ENCODE measurements at regions not wholly inside any gene's neighbourhood (a gene's known extent, or its start where the extent isn't known, plus 50 kb on each side); places are given as distances from the start of the nearest gene placed in this dataset.

DNA sequence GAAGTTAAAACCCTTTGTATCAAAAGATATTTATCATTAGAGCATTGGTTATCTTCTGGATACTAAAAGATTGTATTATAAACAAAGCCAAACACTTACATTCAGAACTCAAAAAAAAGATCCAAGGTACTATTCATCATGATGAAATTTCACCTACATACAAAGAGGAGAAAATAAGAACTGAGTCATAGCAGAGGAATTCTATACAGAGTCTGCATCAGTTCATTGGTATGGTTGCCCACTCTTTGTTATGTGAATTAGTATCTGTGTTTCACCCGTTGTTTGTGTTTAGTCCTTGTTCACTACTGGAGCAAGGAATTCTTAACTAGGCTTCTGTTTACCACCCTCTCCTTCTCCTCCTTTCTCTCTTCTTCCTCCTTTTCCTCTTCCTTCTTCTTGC lies 157.9 kb downstream of the LNPK start:
- H3K23ac ChIP-seq (ENCODE audit: insufficient read length) = no peak overlapping the region
- H2AK5ac ChIP-seq (ENCODE audit: low read depth, low read length) = no peak overlapping the region
- no peak overlapping the region for H4K5ac ChIP-seq (ENCODE audit: insufficient read length, low read depth, low read length)
- no peak for FAIRE-seq
- no peaks in the 10 kb centered on the region for H3K27me3 ChIP-seq (replicated peaks in 1 of 4; ENCODE audit: control insufficient read depth in 3 of 4, extremely low read depth in 1 of 4, insufficient read depth in 3 of 4, low read length in 3 of 4)
- no peak overlapping the region for H3K56ac ChIP-seq (replicated peaks; ENCODE audit: insufficient read length, low read depth, low read length)
- H3K18ac ChIP-seq (ENCODE audit: extremely low read depth, low read length) = no peak overlapping the region
- no peaks in the 10 kb centered on the region for H4K20me1 ChIP-seq (replicated peaks in 1 of 2; ENCODE audit: control insufficient read depth in 1 of 2, insufficient read depth in 2 of 2, low read length in 2 of 2)
- CTCF ChIA-PET (ENCODE audit: partially characterized antibody) = no interaction called here
- H3K9ac ChIP-seq (replicated peaks in 1 of 4; ENCODE audit: extremely low read depth in 1 of 4, low read depth in 3 of 4, low read length in 3 of 4) = no peak overlapping the region
- H3K4ac ChIP-seq (replicated peaks; ENCODE audit: insufficient read length, low read depth, low read length) = no peak overlapping the region
- peaks cover 0 to 7% (median 1%) of the 10 kb centered on the region in 4 experiments; a peak in 1 of 7 replicates for H3K4me1 ChIP-seq (replicated peaks in 1 of 4; ENCODE audit: control insufficient read depth in 3 of 4, insufficient read depth in 4 of 4, low read length in 3 of 4)
- no peak for DNase-seq (ENCODE audit: low read depth in 1 of 2, low spot score in 2 of 2)
- 47% methylated on average over 1 of the region's 1 CpG; no CpG with 5 or more reads in 1 of the 2 experiments for WGBS, 2 experiments (ENCODE audit: extremely low coverage in 1 of 2, insufficient coverage in 1 of 2, insufficient read length in 1 of 2, insufficient replicate concordance in 2 of 2, low coverage in 1 of 2, low lambda C conversion rate in 2 of 2, missing lambda C conversion rate in 1 of 2)
- no peak overlapping the region for H2BK5ac ChIP-seq (ENCODE audit: low read depth, low read length)
- no peaks in the 10 kb centered on the region for H3K23me2 ChIP-seq (ENCODE audit: low read depth, low read length)
- no peak overlapping the region for H2BK20ac ChIP-seq (ENCODE audit: low read length)
- H3K14ac ChIP-seq (ENCODE audit: insufficient read length) = no peak overlapping the region
- H4K8ac ChIP-seq (ENCODE audit: extremely low read depth, insufficient read depth, low read length) = no peak overlapping the region
- H3K79me2 ChIP-seq (ENCODE audit: control insufficient read depth in 1 of 2, insufficient read depth in 2 of 2, low read length in 2 of 2) = no peaks in the 10 kb centered on the region
- no peak overlapping the region for H3K27ac ChIP-seq (ENCODE audit: low read depth, low read length)
- H2BK15ac ChIP-seq (ENCODE audit: low read length) = no peak overlapping the region
- POLR2A ChIA-PET (ENCODE audit: partially characterized antibody) = no interaction called here
- H3K79me1 ChIP-seq (ENCODE audit: low read depth, low read length) = no peaks in the 10 kb centered on the region
- H3K9me3 ChIP-seq (ENCODE audit: insufficient read depth in 2 of 2, low read depth in 1 of 2, low read length in 1 of 2) = no peaks in the 10 kb centered on the region
- no peak overlapping the region for H2BK12ac ChIP-seq (ENCODE audit: low read depth, low read length)
- peak overlapping the region in 1 of 4 experiments; percentile 17; a peak in 1 of 8 replicates for H3K4me3 ChIP-seq (ENCODE audit: extremely low read depth in 1 of 4, insufficient read depth in 2 of 4, low read depth in 3 of 4, low read length in 4 of 4)
- peak overlapping the region in 1 of 2 experiments; percentile 7; a peak in 1 of 4 replicates for H3K4me2 ChIP-seq (ENCODE audit: insufficient read depth in 1 of 2, low read depth in 2 of 2, low read length in 2 of 2)
- H3K36me3 ChIP-seq (ENCODE audit: control insufficient read depth in 2 of 4, insufficient read depth in 4 of 4, low read length in 3 of 4) = no peaks in the 10 kb centered on the region; a peak in 1 of 8 replicates
- 0 out of 2 replicates have a peak, but pooled peaks have one; percentile 22 for TF ChIP-seq SP1 (IDR thresholded peaks at IDR 0.05; ENCODE audit: low read depth, low read length)
- TF ChIP-seq JUND (IDR thresholded peaks at IDR 0.05; ENCODE audit: low read length) = peak; percentile 94
- TF ChIP-seq JUN (IDR thresholded peaks at IDR 0.05; ENCODE audit: low read depth, low read length) = peak; percentile 80; the same call in 1 of the 2 replicates
- no peak for TF ChIP-seq KDM4A (IDR thresholded peaks at IDR 0.05; ENCODE audit: low read depth, low read length, severe bottlenecking)
- 0 out of 2 replicates have a peak, but pooled peaks have one; percentile 14 for TF ChIP-seq TEAD4 (IDR thresholded peaks at IDR 0.05; ENCODE audit: low read depth, low read length)
- no peak overlapping the region for H2BK120ac ChIP-seq (replicated peaks; ENCODE audit: low read depth, low read length)
- H4K91ac ChIP-seq (replicated peaks; ENCODE audit: insufficient read length, low read length) = no peak overlapping the region
- no peak overlapping the region for H2AFZ ChIP-seq (ENCODE audit: low read length)

All from H1 (cell line).